ENCODE measurements at regions not wholly inside any gene's neighbourhood (a gene's known extent, or its start where the extent isn't known, plus 50 kb on each side); places are given as distances from the start of the nearest gene placed in this dataset.

Small RNAs in the stretch of these regions (microRNA-seq; reads per million reads assigned to microRNA genes)
- 0 reads per million in 2 donors for gene MIR663B (ENCODE audit: borderline microRNAs expressed in 2 of 2)

Measured in posterior vena cava (tissue), 2 donors.